H1 (cell line): ENCODE measurements at regions not wholly inside any gene's neighbourhood (a gene's known extent, or its start where the extent isn't known, plus 50 kb on each side); places are given as distances from the start of the nearest gene placed in this dataset.

Source experiments
- CTCF ChIA-PET: fragments of 300-600 bp; sonication (Branson Sonifier 250); formaldehyde crosslinking; loops from one replicate; lab custom pipeline; 2021; ENCODE audit not compliant: partially characterized antibody; lab: Charles Lee
- POLR2A ChIA-PET: fragments of 300-600 bp; sonication (Branson Sonifier 250); formaldehyde crosslinking; loops from one replicate; lab custom pipeline; 2021; ENCODE audit warnings: inconsistent platforms; ENCODE audit not compliant: partially characterized antibody; lab: Charles Lee
- DNase-seq, 2 experiments: peaks; one replicate each; pipeline versions ENCODE4 v3.0.0 to v3.0.0-alpha.2; 2010 to 2022; ENCODE audit warnings: low spot score in 2 of 2, low read depth in 1 of 2, mixed read lengths in 1 of 2
- FAIRE-seq: peaks from 2 replicates; lab custom pipeline; 2011; peaks lifted over from hg19 to GRCh38; lab: Jason Lieb, UNC
- H2AFZ ChIP-seq: 2 replicates; pipeline ENCODE4 v1.8.1; 2012; ENCODE audit warnings: low read length, inconsistent platforms
- H2AK5ac ChIP-seq: 2 replicates; pipeline ENCODE4 v1.6.1; 2013; ENCODE audit warnings: low read depth, low read length
- H2BK120ac ChIP-seq: replicated peaks from 2 replicates; pipeline ENCODE3; 2013; ENCODE audit warnings: low read depth, low read length, inconsistent platforms
- H2BK12ac ChIP-seq: 2 replicates; pipeline ENCODE4 v1.6.1; 2013; ENCODE audit warnings: low read depth, low read length
- H2BK15ac ChIP-seq: 2 replicates; pipeline ENCODE4 v1.6.1; 2013; ENCODE audit warnings: low read length
- H2BK20ac ChIP-seq: 2 replicates; pipeline ENCODE4 v1.6.1; 2013; ENCODE audit warnings: low read length
- H2BK5ac ChIP-seq: 2 replicates; pipeline ENCODE4 v1.6.1; 2013; ENCODE audit warnings: low read depth, low read length
- H3K14ac ChIP-seq: 2 replicates; pipeline ENCODE4 v1.6.1; 2013; ENCODE audit warnings: inconsistent platforms; ENCODE audit not compliant: insufficient read length
- H3K18ac ChIP-seq: 2 replicates; pipeline ENCODE4 v1.6.1; 2013; ENCODE audit warnings: low read length; ENCODE audit errors: extremely low read depth
- H3K23ac ChIP-seq: 2 replicates; pipeline ENCODE4 v1.6.1; 2013; ENCODE audit warnings: inconsistent platforms; ENCODE audit not compliant: insufficient read length
- H3K23me2 ChIP-seq: 2 replicates; pipeline ENCODE4 v1.6.1; 2013; ENCODE audit warnings: low read depth, low read length
- H3K27ac ChIP-seq: 2 replicates; pipeline ENCODE4 v1.6.1; 2011; ENCODE audit warnings: low read depth, low read length, inconsistent platforms
- H3K27me3 ChIP-seq, 4 experiments: replicated peaks in 1 of 4; 1 replicate in 1 of 4; 2 replicates in 3 of 4; pipeline versions ENCODE4 v1.6.1 to v1.8.1; 2011 to 2013; ENCODE audit warnings: low read length in 3 of 4, mild to moderate bottlenecking in 3 of 4, inconsistent platforms in 2 of 4, mixed read lengths in 2 of 4, moderate library complexity in 1 of 4; ENCODE audit not compliant: control insufficient read depth in 3 of 4, insufficient read depth in 3 of 4; ENCODE audit errors: extremely low read depth in 1 of 4
- H3K36me3 ChIP-seq, 4 experiments: 2 replicates each; pipeline versions ENCODE4 v1.6.1 to v1.8.1; 2011 to 2013; ENCODE audit warnings: mild to moderate bottlenecking in 4 of 4, low read length in 3 of 4, moderate library complexity in 2 of 4, control low read depth in 1 of 4, inconsistent platforms in 1 of 4; ENCODE audit not compliant: insufficient read depth in 4 of 4, control insufficient read depth in 2 of 4
- H3K4ac ChIP-seq: replicated peaks from 2 replicates; pipeline ENCODE3; 2013; ENCODE audit warnings: low read length, low read depth, mixed read lengths, inconsistent platforms; ENCODE audit not compliant: insufficient read length
- H3K4me1 ChIP-seq, 4 experiments: replicated peaks in 1 of 4; 1 replicate in 1 of 4; 2 replicates in 3 of 4; pipeline versions ENCODE4 v1.6.1 to v1.8.1; 2011 to 2013; ENCODE audit warnings: low read length in 3 of 4, inconsistent platforms in 2 of 4, mixed read lengths in 1 of 4; ENCODE audit not compliant: insufficient read depth in 4 of 4, control insufficient read depth in 3 of 4
- H3K4me2 ChIP-seq, 2 experiments: 2 replicates each; pipeline versions ENCODE4 v1.6.1 to v1.8.1; 2011 to 2013; ENCODE audit warnings: low read depth in 2 of 2, low read length in 2 of 2, control low read depth in 1 of 2, inconsistent platforms in 1 of 2, mild to moderate bottlenecking in 1 of 2; ENCODE audit not compliant: insufficient read depth in 1 of 2
- H3K4me3 ChIP-seq, 4 experiments: fragments of 200-600, 300-600 bp in 1 of 4; sonication (generic), shearing (Covaris generic), sonication (Bioruptor Twin) in 1 of 4; 2 replicates each; pipeline versions ENCODE4 v1.5.1 to v1.8.1; 2011 to 2016; ENCODE audit warnings: low read length in 4 of 4, low read depth in 3 of 4, control low read depth in 2 of 4, inconsistent platforms in 2 of 4, mild to moderate bottlenecking in 2 of 4, mixed read lengths in 1 of 4, moderate library complexity in 1 of 4; ENCODE audit not compliant: insufficient read depth in 2 of 4; ENCODE audit errors: extremely low read depth in 1 of 4
- H3K56ac ChIP-seq: replicated peaks from 2 replicates; pipeline ENCODE3; 2013; ENCODE audit warnings: low read depth, mild to moderate bottlenecking, mixed read lengths, low read length, inconsistent platforms; ENCODE audit not compliant: insufficient read length
- H3K79me1 ChIP-seq: 2 replicates; pipeline ENCODE4 v1.6.1; 2013; ENCODE audit warnings: low read depth, low read length, control low read depth
- H3K79me2 ChIP-seq, 2 experiments: 2 replicates each; pipeline versions ENCODE4 v1.6.1 to v1.8.1; 2012 to 2013; ENCODE audit warnings: low read length in 2 of 2, mild to moderate bottlenecking in 2 of 2, inconsistent platforms in 1 of 2; ENCODE audit not compliant: insufficient read depth in 2 of 2, control insufficient read depth in 1 of 2
- H3K9ac ChIP-seq, 4 experiments: replicated peaks in 1 of 4; 1 replicate in 1 of 4; 2 replicates in 3 of 4; pipeline versions ENCODE4 v1.6.1 to v1.8.1; 2011 to 2013; ENCODE audit warnings: low read depth in 3 of 4, low read length in 3 of 4, control low read depth in 2 of 4, mild to moderate bottlenecking in 2 of 4, moderate library complexity in 2 of 4, inconsistent platforms in 1 of 4; ENCODE audit errors: extremely low read depth in 1 of 4
- H3K9me3 ChIP-seq, 2 experiments: 2 replicates each; pipeline versions ENCODE4 v1.6.1 to v1.8.1; 2012 to 2013; ENCODE audit warnings: mild to moderate bottlenecking in 2 of 2, moderate library complexity in 2 of 2, control low read depth in 1 of 2, inconsistent platforms in 1 of 2, low read depth in 1 of 2, low read length in 1 of 2, mixed read lengths in 1 of 2; ENCODE audit not compliant: insufficient read depth in 2 of 2
- H4K20me1 ChIP-seq, 2 experiments: replicated peaks in 1 of 2; 2 replicates each; pipeline versions ENCODE3 to v1.8.1; 2011 to 2013; ENCODE audit warnings: inconsistent platforms in 2 of 2, low read length in 2 of 2, mild to moderate bottlenecking in 1 of 2; ENCODE audit not compliant: insufficient read depth in 2 of 2, control insufficient read depth in 1 of 2
- H4K5ac ChIP-seq: 2 replicates; pipeline ENCODE4 v1.6.1; 2013; ENCODE audit warnings: low read length, low read depth, mixed read lengths, inconsistent platforms; ENCODE audit not compliant: insufficient read length
- H4K8ac ChIP-seq: 2 replicates; pipeline ENCODE4 v1.8.0; 2013; ENCODE audit warnings: mild to moderate bottlenecking, moderate library complexity, low read length, inconsistent platforms; ENCODE audit not compliant: insufficient read depth; ENCODE audit errors: extremely low read depth
- H4K91ac ChIP-seq: replicated peaks from 2 replicates; pipeline ENCODE3; 2013; ENCODE audit warnings: low read length, mixed read lengths, inconsistent platforms; ENCODE audit not compliant: insufficient read length
- BACH1 ChIP-seq: IDR thresholded peaks from 2 replicates; pipeline ENCODE4 v1.6.1; 2012; ENCODE audit warnings: low read length, improper control_type of control experiment
- CHD2 ChIP-seq: IDR thresholded peaks from 2 replicates; pipeline ENCODE4 v1.6.1; 2012; ENCODE audit warnings: low read length, improper control_type of control experiment
- RAD21 ChIP-seq, 2 experiments: IDR thresholded peaks in 1 of 2; conservative IDR thresholded peaks in 1 of 2; 2 replicates each; pipeline ENCODE4 v1.6.1; 2011; ENCODE audit warnings: low read depth in 2 of 2, low read length in 2 of 2, improper control_type of control experiment in 1 of 2, inconsistent platforms in 1 of 2, mild to moderate bottlenecking in 1 of 2, moderate library complexity in 1 of 2
- WGBS, 2 experiments: shearing (Covaris generic) in 1 of 2; methylation state at CpG; one replicate each; pipeline versions ENCODE4 v1.1.6 to v1.1.7; 2013 to 2015; ENCODE audit warnings: low lambda C conversion rate in 2 of 2, mixed read lengths in 2 of 2, inconsistent platforms in 1 of 2, low coverage in 1 of 2, missing lambda C conversion rate in 1 of 2; ENCODE audit not compliant: insufficient replicate concordance in 2 of 2, insufficient coverage in 1 of 2, insufficient read length in 1 of 2; ENCODE audit errors: extremely low coverage in 1 of 2, missing lambda C conversion rate in 1 of 2; 5-methylcytosine and 5-hydroxymethylcytosine counted together
- TF ChIP-seq, protein P1 (sequence below), 3 experiments: IDR thresholded peaks; 1 replicate in 2 of 3; 2 replicates in 1 of 3; pipeline versions ENCODE4 v1.5.1 to v1.6.1; 2011; ENCODE audit warnings: low read length in 3 of 3, mild to moderate bottlenecking in 3 of 3, inconsistent platforms in 2 of 3, low read depth in 1 of 3, moderate library complexity in 1 of 3; ENCODE audit not compliant: insufficient read depth in 1 of 3; ENCODE audit errors: control extremely low read depth in 1 of 3

DNA sequence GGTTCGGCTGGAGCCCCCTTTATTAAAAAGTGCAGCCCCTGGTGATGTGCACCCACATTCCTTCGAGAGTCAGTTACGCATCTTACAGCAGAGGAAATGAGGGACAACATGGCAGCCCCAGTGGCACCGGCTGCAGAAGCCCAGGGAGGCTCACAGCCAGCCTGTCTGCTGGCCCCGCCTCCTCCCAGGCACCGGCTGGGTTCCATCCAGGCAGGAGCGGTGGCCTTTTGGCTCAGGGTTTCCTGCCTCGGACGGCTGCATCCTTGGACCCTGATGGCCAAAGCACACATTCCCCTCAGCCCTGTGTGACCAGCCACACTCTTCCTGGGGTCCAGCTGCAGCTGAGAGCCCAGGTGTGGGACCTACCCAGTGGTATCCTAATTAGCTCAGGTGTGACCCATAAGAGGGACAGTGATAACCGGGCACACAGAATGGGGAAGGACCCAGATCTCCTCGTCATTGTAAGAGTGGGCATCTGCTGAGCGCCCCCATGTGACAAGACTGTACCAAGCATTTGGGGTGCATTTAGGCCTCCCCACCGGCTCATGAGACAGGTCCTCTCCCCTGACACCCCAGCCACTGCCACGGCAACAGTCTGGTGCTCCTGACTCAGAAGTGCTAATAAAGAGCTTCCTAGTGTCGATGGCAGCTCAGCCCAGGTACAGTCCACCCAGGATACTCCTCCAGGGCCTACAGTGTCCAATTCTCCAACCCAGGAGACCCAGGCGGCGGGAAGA, 63.3 kb upstream of the CHST15 start:
- CTCF ChIA-PET, result interaction anchor here (0.6 to 4.9 kb wide), 15 partner anchors 9 to 244 kb away, joined by 3 to 34 read pairs (median 3); no protein-coding TSS in a partner anchor
- TF ChIP-seq BACH1 (no peak), RAD21 (IDR thresholded peaks at IDR 0.05 in 1 of 2, conservative IDR thresholded peaks at IDR 0.05 in 1 of 2; ENCODE audit: low read depth in 2 of 2, low read length in 2 of 2) (peak; percentile 35 to 59), CHD2 (no peak)
- TF ChIP-seq, protein P1, sequence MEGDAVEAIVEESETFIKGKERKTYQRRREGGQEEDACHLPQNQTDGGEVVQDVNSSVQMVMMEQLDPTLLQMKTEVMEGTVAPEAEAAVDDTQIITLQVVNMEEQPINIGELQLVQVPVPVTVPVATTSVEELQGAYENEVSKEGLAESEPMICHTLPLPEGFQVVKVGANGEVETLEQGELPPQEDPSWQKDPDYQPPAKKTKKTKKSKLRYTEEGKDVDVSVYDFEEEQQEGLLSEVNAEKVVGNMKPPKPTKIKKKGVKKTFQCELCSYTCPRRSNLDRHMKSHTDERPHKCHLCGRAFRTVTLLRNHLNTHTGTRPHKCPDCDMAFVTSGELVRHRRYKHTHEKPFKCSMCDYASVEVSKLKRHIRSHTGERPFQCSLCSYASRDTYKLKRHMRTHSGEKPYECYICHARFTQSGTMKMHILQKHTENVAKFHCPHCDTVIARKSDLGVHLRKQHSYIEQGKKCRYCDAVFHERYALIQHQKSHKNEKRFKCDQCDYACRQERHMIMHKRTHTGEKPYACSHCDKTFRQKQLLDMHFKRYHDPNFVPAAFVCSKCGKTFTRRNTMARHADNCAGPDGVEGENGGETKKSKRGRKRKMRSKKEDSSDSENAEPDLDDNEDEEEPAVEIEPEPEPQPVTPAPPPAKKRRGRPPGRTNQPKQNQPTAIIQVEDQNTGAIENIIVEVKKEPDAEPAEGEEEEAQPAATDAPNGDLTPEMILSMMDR (IDR thresholded peaks at IDR 0.05; ENCODE audit: control extremely low read depth in 1 of 3, insufficient read depth in 1 of 3, low read depth in 1 of 3, low read length in 3 of 3), result peak; percentile 32 to 45 (median 44)
- TF ChIP-seq, all 59 proteins: peak for 2
- no peak overlapping the region for H3K14ac ChIP-seq
- H2BK12ac ChIP-seq, result no peak overlapping the region
- H3K79me2 ChIP-seq, result no peaks in the 10 kb centered on the region
- no peak overlapping the region for H3K23ac ChIP-seq
- H3K23me2 ChIP-seq, result peaks cover 10% of the 10 kb centered on the region; the same call in 1 of the 2 replicates
- H2AFZ ChIP-seq, result no peak overlapping the region
- H4K8ac ChIP-seq, result no peak overlapping the region
- no peak overlapping the region for H2BK5ac ChIP-seq
- no peaks in the 10 kb centered on the region for H3K79me1 ChIP-seq
- H2AK5ac ChIP-seq, result no peak overlapping the region
- H3K4me3 ChIP-seq, result no peak overlapping the region
- POLR2A ChIA-PET, result no interaction called here
- no peak overlapping the region for H4K5ac ChIP-seq
- H3K9ac ChIP-seq, result no peak overlapping the region
- no peaks in the 10 kb centered on the region for H3K36me3 ChIP-seq
- no peak overlapping the region for H3K4me2 ChIP-seq
- no peaks in the 10 kb centered on the region for H3K27me3 ChIP-seq
- no peak overlapping the region for H4K91ac ChIP-seq
- H3K9me3 ChIP-seq, result peaks cover 4% of the 10 kb centered on the region in 2 experiments
- no peak overlapping the region for H3K27ac ChIP-seq
- no peak overlapping the region for H2BK15ac ChIP-seq
- H3K4me1 ChIP-seq, result peaks cover 0 to 16% (median 9%) of the 10 kb centered on the region in 4 experiments; a peak in 6 of 7 replicates
- FAIRE-seq, result no peak
- no peak overlapping the region for H2BK120ac ChIP-seq
- WGBS, 2 experiments, result 88% methylated on average over 17 of the region's 17 CpGs; no CpG with 5 or more reads in 1 of the 2 experiments
- H2BK20ac ChIP-seq, result no peak overlapping the region
- peaks cover 0 to 4% of the 10 kb centered on the region in 2 experiments for H4K20me1 ChIP-seq
- H3K18ac ChIP-seq, result no peak overlapping the region
- H3K56ac ChIP-seq, result no peak overlapping the region
- H3K4ac ChIP-seq, result no peak overlapping the region
- DNase-seq, result no peak
